Fibroblast of villous mesenchyme (primary cell): ENCODE measurements at regions not wholly inside any gene's neighbourhood (a gene's known extent, or its start where the extent isn't known, plus 50 kb on each side); places are given as distances from the start of the nearest gene placed in this dataset.

Experiments
- DNase-seq: peaks from one replicate; pipeline ENCODE4 v3.0.0-alpha.2; 2010; ENCODE audit warnings: low read depth
- H3K4me3 ChIP-seq: 2 replicates; pipeline ENCODE4 v1.5.1; 2011; ENCODE audit warnings: low read depth, mild to moderate bottlenecking, low read length
- TF ChIP-seq, protein P1 (sequence below): IDR thresholded peaks from 2 replicates; pipeline ENCODE4 v1.5.1; 2012; ENCODE audit warnings: low read depth, mild to moderate bottlenecking, low read length; ENCODE audit not compliant: insufficient read depth

DNA sequence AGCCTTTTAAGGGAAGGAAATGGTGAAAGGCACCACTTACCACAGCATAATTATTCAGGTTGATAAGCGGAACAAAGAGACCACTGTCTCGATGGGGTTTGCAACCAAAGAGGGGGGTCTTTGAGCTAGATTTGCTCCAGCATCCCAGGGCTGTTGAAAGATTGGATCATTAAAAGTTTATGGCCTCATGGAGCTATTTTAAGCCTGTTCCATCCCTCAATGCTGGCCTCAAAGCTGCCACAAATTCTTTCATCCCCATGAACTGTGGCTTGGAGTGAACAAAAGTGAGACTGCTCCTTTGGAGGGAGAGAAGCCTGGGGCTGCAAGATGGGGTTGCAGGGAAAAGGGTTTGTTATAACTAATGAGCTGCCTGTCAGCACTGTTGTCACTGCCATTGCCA is 209.8 kb downstream of the RTL9 start:
- no peak for DNase-seq
- TF ChIP-seq, protein P1, sequence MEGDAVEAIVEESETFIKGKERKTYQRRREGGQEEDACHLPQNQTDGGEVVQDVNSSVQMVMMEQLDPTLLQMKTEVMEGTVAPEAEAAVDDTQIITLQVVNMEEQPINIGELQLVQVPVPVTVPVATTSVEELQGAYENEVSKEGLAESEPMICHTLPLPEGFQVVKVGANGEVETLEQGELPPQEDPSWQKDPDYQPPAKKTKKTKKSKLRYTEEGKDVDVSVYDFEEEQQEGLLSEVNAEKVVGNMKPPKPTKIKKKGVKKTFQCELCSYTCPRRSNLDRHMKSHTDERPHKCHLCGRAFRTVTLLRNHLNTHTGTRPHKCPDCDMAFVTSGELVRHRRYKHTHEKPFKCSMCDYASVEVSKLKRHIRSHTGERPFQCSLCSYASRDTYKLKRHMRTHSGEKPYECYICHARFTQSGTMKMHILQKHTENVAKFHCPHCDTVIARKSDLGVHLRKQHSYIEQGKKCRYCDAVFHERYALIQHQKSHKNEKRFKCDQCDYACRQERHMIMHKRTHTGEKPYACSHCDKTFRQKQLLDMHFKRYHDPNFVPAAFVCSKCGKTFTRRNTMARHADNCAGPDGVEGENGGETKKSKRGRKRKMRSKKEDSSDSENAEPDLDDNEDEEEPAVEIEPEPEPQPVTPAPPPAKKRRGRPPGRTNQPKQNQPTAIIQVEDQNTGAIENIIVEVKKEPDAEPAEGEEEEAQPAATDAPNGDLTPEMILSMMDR: no peak
- H3K4me3 ChIP-seq: no peak overlapping the region

DNA sequence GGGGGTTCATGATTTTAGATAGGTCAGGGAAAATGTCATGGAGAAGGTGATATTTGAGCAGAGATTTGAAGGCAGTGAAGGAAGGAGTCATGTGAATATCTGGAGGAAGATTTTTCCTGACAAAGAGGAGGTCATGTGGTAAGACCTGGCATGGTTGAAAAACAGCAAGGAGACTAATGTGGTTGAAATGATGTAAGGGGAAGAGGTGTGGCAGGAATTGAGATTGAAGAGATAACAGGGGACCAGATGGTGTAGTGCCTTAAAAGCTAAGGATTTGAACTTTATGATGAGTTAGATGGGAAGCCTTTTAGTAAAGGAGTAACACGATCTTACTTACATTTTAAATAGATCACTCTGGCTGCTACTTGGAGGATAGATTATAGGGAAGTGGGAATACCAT is 210.9 kb downstream of the RTL9 start:
- DNase-seq: peak; percentile 13
- TF ChIP-seq, protein P1: no peak

DNA sequence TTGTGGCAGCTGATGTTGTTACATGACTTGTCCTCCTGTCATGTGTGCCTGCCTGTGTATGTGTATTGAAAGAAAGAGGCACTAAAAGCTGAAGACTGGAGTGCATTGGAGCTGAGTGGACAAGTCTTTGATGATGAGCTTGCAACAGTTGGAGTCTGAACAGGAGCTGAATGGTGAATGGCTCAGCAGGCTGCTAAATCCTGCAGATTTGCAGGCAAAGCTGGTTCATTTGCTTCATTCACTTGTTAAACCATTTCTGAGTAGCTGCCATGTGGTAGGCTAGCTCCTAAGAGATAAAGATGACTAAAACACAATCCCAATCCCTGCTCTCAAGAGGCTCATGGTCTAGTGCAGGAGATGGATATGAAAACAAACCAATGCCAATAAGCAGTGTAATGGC is 217.3 kb downstream of the CHRDL1 start:
- TF ChIP-seq, protein P1: no peak
- no peak for DNase-seq
- no peak overlapping the region for H3K4me3 ChIP-seq

More for the DNA sequence above, 210.9 kb downstream of the RTL9 start:
- no peak overlapping the region for H3K4me3 ChIP-seq

DNA sequence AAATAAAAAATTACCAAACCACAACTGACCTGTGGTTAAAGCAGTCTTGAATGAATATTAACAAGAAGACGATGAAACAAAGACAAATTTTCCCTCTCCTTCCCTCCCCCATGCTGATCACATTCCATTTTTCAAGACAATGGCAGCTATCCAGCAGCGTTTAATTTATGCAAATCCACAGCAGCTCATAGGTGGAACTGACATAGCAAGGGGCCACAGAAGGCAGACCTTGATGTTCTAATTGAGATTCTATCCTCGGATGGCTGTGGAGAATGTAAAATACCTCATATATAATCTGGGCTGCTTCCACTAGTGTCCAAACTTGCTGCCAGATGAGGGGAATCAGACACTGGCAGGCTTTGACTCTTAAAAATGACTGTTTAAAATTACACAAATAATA is 211.5 kb downstream of the CHRDL1 start:
- TF ChIP-seq, protein P1: no peak
- H3K4me3 ChIP-seq: no peak overlapping the region
- DNase-seq: no peak

DNA sequence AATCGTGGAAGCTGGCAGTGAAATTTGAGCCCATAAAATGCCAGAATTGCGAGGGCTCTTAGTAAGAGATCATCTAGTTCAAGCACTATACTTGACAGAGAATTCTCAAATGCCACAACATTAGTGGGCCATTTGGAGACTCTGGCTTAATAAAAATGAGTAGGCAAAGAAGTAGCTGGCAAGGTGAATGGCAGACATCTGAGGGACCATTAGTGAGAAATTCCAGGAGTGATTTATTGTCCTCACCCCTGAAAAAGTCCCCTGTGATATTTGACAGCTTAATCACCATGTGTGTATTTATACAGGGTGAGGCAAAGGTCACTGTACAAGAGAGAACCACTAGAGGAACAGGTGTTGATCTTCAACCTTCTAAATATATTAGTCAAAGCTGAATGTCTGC is 207.5 kb downstream of the CHRDL1 start:
- DNase-seq: no peak
- TF ChIP-seq, protein P1: no peak
- no peak overlapping the region for H3K4me3 ChIP-seq

DNA sequence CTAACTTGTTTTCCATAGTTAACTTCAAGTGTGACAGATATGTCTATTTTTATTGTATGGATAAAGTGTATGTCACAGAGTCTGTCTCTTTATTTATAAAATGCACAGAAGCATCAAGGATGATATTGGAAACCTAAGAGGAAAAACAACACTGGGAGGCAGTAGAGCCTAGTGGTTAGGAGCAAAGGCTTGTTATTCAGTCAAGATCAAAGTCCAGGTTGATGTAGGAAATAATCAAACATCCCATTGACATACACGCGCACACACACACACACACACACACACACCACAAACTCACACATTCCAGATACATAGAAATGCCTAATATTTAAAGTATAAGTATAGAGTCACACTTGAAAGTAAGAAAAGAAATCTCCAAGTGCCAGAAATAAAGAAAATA is 206.8 kb downstream of the CHRDL1 start:
- TF ChIP-seq, protein P1: no peak

DNA sequence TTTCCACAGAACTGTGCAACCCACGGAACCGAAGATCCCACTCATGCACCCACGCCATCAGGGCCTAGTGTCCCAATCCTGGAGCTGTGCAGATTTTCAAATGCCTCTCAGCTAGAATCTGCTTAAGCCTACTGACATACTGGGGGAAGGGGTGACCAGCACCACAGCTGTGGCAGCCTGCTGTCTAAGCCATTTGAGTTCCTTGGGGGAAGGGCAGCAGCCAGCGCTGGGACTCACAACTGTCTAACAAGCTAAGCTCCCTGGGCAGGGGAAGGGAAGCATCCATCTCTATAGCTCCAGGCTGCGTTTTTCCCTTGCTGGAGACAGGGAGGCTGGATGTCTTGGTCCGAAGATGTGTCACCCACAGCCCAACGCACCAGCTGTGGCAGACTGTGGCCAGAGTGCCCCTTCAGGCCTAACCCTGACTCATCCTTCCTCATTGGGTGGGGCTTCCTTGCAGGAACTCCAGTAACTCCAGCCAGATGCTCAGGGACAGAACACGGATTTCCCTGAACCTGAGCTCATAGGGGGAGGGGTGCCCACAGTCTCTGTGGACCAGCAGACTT is 194.8 kb downstream of the CHRDL1 start:
- DNase-seq: no peak

More for the DNA sequence above, 206.8 kb downstream of the CHRDL1 start:
- H3K4me3 ChIP-seq: no peak overlapping the region
- DNase-seq: no peak

More for the DNA sequence above, 194.8 kb downstream of the CHRDL1 start:
- H3K4me3 ChIP-seq: no peak overlapping the region
- TF ChIP-seq, protein P1: no peak
